ENCODE measurements at regions not wholly inside any gene's neighbourhood (a gene's known extent, or its start where the extent isn't known, plus 50 kb on each side); places are given as distances from the start of the nearest gene placed in this dataset.

GRCh38 chr15:39088156-39088555 is 492.7 kb upstream of the THBS1 start:
- no peak for TF ChIP-seq CTCF (conservative IDR thresholded peaks at IDR 0.05; ENCODE audit: low read depth, low read length)
- no peak for TF ChIP-seq EZH2 (IDR thresholded peaks at IDR 0.05; ENCODE audit: borderline replicate concordance, low read depth, low read length, poor library complexity, severe bottlenecking)
